Ovary (tissue), 7 donors: ENCODE measurements at regions not wholly inside any gene's neighbourhood (a gene's known extent, or its start where the extent isn't known, plus 50 kb on each side); places are given as distances from the start of the nearest gene placed in this dataset.

ENCODE experiments used
- DNase-seq, 5 donors: peaks; one replicate each; pipeline ENCODE4 v3.0.0-alpha.2; 2019 to 2020
- H3K27ac ChIP-seq, 2 donors: fragments of 200-600 bp; one replicate each; pipeline versions ENCODE4 v1.5.1 to v1.8.0; 2019 to 2022
- H3K27me3 ChIP-seq: fragments of 200-600 bp; one replicate; pipeline ENCODE4 v1.8.0; 2022
- H3K36me3 ChIP-seq: fragments of 200-600 bp; sonication (generic); one replicate; pipeline ENCODE4 v1.5.1; 2019
- H3K4me1 ChIP-seq: one replicate; pipeline ENCODE4 v1.8.1; 2013; ENCODE audit warnings: mild to moderate bottlenecking, moderate library complexity; ENCODE audit not compliant: insufficient read depth
- H3K4me3 ChIP-seq: fragments of 200-600 bp; sonication (generic); one replicate; pipeline ENCODE4 v1.5.1; 2017
- H3K9me3 ChIP-seq, 2 donors: fragments of 200-600 bp in 1 of 2; sonication (generic) in 1 of 2; one replicate each; pipeline versions ENCODE4 v1.5.1 to v1.8.1; 2013 to 2019; ENCODE audit warnings: mild to moderate bottlenecking in 1 of 2, moderate library complexity in 1 of 2
- EP300 ChIP-seq: sonication (generic); formaldehyde crosslinking; IDR thresholded peaks from one replicate; pipeline ENCODE4 v1.6.1; 2017; ENCODE audit warnings: antibody characterized with exemption
- POLR2A ChIP-seq: fragments of 450-650 bp; IDR thresholded peaks from one replicate; pipeline ENCODE4 v1.6.1; 2017; ENCODE audit warnings: antibody characterized with exemption, mild to moderate bottlenecking, moderate library complexity
- WGBS, 3 donors: extraction: QIAGEN DNeasy Blood & Tissue Kit in 1 of 3; methylation state at CpG; one replicate each; pipeline versions ENCODE4 v1.1.5 to v1.1.7; 2013 to 2017; 5-methylcytosine and 5-hydroxymethylcytosine counted together
- intact Hi-C, 4 donors: fragments of 100-400 bp; cut with DNase I; formaldehyde crosslinking; loops; one replicate each; pipeline versions ENCODE4 v1.11.0 to v1.15.1; 2022 to 2023
- TF ChIP-seq, protein P1 (sequence below), 3 donors: fragments of 450-650 bp in 2 of 3; fragments of 200-600 bp in 1 of 3; IDR thresholded peaks; one replicate each; pipeline versions ENCODE4 v1.5.1 to v1.8.0; 2016 to 2022; ENCODE audit warnings: antibody characterized with exemption in 3 of 3, mild to moderate bottlenecking in 1 of 3
- donor health status: DM: no; HTN: no; CAD: no; lungs with moderate emphysema.
- donor health status: DM: no; HTN: no; CAD: no.
- donor health status: Bipolar disorder and iron deficiency.
- donor health status: DM: no; HTN: no; CAD: no.
- donor health status: DM: yes; HTN: yes; CAD: no.

DNA sequence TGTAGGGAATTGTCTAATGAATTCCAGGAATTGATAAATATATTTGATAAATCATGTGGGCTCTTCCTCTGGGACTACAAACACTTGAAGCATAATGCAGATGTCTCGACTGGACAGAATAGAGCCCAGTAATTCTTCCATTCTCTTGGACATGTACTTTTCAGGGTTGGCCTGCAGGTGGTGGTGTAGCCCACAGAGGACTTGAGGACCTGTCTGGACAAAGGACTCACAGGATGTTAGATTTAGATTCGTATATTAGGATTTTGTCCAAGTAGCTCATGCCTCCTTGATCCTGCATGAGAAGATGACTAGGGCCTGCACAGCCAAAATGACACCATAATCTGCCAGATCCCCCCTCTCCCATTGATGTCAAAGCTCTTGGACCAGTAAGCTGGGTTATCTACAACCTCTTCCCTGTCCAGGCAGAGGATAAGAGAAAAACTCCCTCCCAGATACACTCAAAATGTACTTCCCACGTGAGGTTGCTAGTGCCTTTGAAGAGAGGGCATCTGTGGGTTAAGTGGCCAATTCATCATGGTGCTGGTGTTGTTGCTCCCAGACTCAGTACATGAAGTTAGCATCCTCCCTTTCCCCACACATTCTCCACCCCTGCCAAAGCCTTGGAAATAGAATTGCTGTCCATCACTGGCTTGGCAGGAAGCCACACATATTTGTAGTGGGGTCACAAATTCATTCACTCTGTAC is 88.6 kb upstream of the ZNF280D start:
- 32 to 41% (median 40%) methylated on average over 3 of the region's 3 CpGs for WGBS, 3 donors
- Histone ChIP-seq H3K27me3 (no peaks in the 10 kb centered on the region), H3K36me3 (no peaks in the 10 kb centered on the region), H3K9me3 (no peaks in the 10 kb centered on the region), H3K4me3 (no peak overlapping the region), H3K27ac (no peak overlapping the region), H3K4me1 (no peaks in the 10 kb centered on the region)
- no peak for TF ChIP-seq EP300
- TF ChIP-seq POLR2A, result no peak
- TF ChIP-seq, protein P1, sequence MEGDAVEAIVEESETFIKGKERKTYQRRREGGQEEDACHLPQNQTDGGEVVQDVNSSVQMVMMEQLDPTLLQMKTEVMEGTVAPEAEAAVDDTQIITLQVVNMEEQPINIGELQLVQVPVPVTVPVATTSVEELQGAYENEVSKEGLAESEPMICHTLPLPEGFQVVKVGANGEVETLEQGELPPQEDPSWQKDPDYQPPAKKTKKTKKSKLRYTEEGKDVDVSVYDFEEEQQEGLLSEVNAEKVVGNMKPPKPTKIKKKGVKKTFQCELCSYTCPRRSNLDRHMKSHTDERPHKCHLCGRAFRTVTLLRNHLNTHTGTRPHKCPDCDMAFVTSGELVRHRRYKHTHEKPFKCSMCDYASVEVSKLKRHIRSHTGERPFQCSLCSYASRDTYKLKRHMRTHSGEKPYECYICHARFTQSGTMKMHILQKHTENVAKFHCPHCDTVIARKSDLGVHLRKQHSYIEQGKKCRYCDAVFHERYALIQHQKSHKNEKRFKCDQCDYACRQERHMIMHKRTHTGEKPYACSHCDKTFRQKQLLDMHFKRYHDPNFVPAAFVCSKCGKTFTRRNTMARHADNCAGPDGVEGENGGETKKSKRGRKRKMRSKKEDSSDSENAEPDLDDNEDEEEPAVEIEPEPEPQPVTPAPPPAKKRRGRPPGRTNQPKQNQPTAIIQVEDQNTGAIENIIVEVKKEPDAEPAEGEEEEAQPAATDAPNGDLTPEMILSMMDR (IDR thresholded peaks at IDR 0.05), result no peak
- peak; percentile 16 to 50 (median 40) for DNase-seq
- intact Hi-C loops, result loop anchor here in 1 of 4 donors (10.0 kb wide), 1 partner anchor 493 kb away; no protein-coding TSS in a partner anchor

DNA sequence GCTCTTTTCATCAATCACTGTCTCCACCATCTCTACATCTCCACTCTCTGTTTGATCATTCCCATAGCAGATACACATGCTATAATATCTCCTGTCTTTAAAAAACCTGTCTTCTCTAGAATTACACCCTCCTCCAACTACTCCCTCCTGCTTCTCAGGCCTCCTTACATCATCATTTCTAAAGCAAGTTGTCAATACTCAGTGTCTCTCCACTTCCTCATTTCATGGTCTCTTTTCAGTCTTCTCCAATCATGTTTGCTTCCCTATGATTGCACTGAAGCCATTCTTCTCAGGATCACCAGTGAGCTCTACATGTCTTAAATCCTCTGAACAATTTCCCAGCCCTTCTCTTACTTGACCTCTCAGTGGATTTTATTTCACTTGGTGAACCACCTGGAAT is 87.0 kb upstream of the ZNF280D start:
- no peak for DNase-seq
- no peaks in the 10 kb centered on the region for H3K4me1 ChIP-seq
- H3K27me3 ChIP-seq, result no peaks in the 10 kb centered on the region
- H3K36me3 ChIP-seq, result no peaks in the 10 kb centered on the region
- H3K9me3 ChIP-seq, result no peaks in the 10 kb centered on the region
- no peak for TF ChIP-seq EP300
- no peak for TF ChIP-seq POLR2A
- TF ChIP-seq, protein P1 (IDR thresholded peaks at IDR 0.05), result no peak
- intact Hi-C loops, result loop anchor here in 1 of 4 donors (10.0 kb wide), 1 partner anchor 494 kb away; no protein-coding TSS in a partner anchor
- no peak overlapping the region for H3K27ac ChIP-seq
- no peak overlapping the region for H3K4me3 ChIP-seq

DNA sequence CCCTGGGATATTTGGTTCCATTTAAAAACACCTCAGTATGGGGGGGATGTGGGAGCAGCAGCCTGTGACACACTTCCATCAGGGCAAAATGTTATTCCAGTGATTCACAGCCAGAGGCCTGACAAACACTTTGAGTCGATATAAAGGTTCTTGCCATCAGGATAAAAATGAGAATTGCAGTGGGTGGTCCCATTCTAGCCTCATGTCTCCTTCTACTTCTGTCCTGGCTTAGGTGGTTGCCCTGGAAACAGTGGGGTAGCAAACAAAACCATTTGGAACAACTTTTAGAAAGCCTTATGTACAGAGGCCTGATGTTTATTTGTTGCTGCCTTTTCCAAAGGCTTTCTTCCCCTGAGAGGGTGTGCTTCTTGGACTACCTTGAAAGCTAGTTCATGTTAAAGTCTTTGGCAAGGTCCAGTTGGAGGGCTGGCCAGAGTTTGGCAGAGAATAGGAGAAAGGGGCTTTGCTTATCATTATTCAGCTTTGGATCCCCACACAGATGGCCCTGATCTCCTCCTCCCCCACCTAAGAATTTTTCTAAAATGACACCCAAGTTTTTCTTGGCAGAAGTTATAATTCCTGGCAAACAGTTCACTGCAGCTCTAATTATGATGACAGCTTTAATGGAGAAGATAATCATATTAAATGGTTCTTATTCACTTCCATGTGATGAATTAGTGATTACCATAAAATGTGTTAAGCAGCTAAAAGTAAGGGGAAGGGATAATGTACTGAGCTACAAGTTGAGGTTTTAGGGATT is 84.2 kb upstream of the ZNF280D start:
- WGBS, 3 donors, result 24 to 36% (median 28%) methylated on average over 1 of the region's 1 CpG
- H3K27ac ChIP-seq, result no peak overlapping the region
- TF ChIP-seq POLR2A (no peak), EP300 (no peak)
- TF ChIP-seq, protein P1 (IDR thresholded peaks at IDR 0.05), result no peak
- no peaks in the 10 kb centered on the region for H3K9me3 ChIP-seq
- no peaks in the 10 kb centered on the region for H3K27me3 ChIP-seq
- no peak overlapping the region for H3K4me3 ChIP-seq
- no peaks in the 10 kb centered on the region for H3K36me3 ChIP-seq
- intact Hi-C loops, result no loop called here
- no peak for DNase-seq
- H3K4me1 ChIP-seq, result peaks cover 1% of the 10 kb centered on the region

DNA sequence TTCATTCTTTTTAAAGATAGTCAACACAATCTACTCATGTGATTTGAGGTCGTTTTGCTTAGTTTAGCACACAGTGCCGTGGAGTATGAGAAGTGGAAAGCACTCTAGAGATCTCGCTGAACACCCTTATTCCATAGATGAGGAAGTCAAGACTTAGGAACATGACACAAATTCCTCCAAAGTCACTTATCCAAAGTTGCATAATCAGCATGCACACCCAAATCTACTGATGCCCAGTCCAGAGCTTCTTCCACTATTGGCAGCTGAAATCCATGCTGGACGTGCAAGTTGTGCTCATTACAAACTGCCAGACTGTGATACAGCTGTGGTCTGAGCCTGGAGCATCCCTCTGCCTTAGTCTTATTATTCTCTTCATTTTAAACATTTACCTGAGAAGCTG is 83.5 kb upstream of the ZNF280D start:
- H3K9me3 ChIP-seq, result no peaks in the 10 kb centered on the region
- intact Hi-C loops, result no loop called here
- no peak overlapping the region for H3K4me3 ChIP-seq
- H3K27ac ChIP-seq, result no peak overlapping the region
- TF ChIP-seq EP300, result no peak
- TF ChIP-seq POLR2A, result no peak
- TF ChIP-seq, protein P1 (IDR thresholded peaks at IDR 0.05), result no peak
- H3K4me1 ChIP-seq, result peaks cover 4% of the 10 kb centered on the region
- no peak for DNase-seq
- no peaks in the 10 kb centered on the region for H3K36me3 ChIP-seq
- H3K27me3 ChIP-seq, result no peaks in the 10 kb centered on the region
- 83 to 86% (median 85%) methylated on average over 4 of the region's 4 CpGs for WGBS, 3 donors
